Ureter (tissue), 1 donor: ENCODE measurements at regions not wholly inside any gene's neighbourhood (a gene's known extent, or its start where the extent isn't known, plus 50 kb on each side); places are given as distances from the start of the nearest gene placed in this dataset.

Source experiments
- DNase-seq: peaks from one replicate; pipeline ENCODE4 v3.0.0-alpha.2; 2020; ENCODE audit warnings: low spot score
- donor health status: DM: yes; HTN: yes; CAD: no.

DNA sequence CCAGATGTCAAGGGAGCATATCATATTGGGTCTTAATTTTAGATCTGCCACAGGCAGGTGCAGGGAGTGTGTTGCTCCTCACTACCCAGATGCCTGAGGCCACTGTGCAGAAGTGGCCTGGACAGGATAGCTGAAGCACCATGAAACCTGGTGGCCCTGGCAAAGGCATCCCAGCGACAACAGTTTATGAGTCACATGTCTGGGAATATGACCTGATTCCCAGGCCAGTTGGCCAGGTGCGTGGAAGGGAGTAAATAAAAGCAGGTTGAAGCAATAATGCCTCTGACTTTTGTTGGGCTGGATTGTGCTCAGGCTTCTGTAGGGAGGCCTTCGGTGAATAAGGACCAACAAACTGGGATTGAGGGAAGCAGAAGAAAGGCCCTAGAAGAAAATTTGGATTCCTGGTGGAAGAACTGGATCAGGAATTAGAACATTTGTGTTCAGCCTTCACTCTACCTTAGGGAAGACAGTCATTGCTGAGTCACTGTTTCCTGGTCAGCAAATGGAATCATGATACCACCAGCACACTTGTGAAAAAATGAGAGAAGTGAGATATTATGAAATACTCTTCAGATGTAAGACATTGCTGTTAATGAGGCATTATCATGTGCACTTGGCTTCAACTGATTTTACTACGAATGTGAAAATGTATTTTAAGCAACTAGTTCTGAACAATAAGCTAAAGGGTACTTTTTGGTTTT is 78.4 kb upstream of the ZNF516 start:
- no peak for DNase-seq

DNA sequence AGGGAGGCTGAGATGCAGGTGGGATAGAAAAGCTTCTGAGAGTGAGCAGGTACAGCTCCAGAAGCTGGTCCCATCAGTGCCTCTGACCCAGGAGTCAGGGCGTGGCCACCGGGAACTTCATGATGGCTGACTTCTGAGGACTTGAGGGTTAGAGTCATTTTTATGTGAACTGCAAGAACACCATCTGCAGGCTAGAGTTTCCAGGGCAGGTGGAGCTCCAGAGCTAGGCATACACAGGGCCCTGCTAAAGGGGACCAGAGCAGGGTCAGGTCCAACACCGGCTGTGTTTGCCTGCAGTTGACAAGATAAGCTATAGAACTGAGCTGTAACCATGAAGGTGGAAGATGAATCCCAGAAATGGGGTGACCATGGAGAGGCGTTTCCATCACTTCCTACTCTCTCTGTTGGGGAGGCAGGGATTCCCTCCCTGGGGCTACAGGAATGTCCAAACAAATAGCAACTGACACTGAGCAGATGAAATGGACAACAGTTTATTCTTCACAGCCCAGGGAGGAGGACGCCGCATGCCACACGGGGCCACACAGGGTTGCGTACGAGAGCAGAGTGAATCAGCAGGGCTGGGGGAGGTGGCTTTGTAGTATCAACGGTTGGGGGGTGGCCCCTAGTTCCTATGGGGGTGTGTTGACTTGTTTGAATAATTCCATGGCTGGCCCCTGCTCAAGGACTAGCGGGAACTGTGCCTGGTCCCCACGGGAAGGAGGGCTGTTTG is 77.6 kb upstream of the ZNF516 start:
- no peak for DNase-seq

DNA sequence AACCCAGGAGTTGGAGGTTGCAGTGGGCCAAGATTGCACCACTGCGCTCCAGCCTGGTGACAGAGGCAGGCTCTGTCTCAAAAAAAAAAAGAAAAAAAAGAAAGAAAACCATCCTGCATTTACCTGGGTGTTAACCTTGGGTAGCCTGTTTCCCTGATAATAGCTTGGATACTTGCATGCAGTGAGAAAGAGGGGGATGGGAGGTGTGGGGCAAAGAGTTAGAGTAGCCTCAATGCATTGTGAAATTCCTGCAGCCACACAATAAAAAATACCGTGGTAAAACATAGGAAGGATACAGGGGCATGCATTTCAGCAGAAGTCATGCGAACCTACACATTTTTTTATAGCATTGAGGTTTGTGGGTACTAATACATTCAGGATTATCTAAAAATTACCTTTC is 76.6 kb upstream of the ZNF516 start:
- no peak for DNase-seq

DNA sequence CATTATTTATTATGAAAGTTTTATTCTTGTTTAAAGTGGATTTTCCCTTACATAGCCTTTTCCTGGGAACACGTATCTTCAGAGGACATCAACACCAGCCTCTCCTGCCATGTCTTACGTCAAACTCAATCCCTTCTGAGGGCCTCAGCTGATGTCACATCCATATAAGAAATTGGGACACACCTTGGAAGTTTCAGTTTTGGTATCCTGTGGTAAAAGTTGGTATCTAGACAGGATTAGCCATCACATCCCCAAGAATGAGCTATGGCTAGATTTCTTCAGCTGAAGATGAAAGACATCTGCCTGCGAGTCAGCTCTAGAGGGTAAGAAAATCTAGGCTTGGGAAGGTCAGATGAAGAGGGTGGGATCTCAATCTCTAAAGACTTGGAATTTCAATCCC is 75.8 kb upstream of the ZNF516 start:
- DNase-seq = no peak

DNA sequence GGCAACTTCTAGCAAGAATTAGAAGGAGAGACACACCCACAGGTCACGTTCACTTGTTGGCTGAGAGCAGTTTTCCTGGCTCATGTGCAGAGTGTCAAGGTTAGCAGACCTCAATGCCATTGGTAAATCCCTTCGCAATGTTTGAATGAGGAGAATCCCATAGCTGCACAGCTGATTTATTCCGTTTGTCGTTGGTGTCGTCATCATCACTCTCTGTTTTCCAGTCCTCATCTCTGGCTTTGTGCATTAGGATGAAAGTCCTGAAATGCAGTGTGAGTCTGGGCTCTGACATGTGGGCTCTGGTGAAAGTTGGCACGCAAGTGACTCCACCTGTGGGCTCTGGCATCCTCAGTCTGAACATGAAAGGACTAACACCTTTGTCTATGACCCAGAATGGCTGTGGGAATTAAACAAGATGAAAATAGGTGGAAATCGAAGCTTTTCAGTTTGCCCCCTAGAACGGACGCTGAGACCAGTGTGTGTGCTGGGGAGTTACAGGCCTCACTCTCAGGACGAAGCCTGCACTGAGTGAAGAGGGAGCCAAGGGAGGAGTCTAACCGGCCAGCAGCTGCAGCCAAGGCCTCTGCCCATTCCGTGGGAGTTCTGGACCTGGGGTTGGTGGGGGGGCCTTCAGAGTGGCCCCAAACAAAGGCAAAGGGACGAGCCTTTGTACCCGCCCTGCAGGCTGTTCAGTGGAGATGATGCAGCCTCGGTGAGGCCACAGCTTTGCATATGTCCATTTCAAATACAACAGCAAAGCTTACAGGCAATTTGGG is 74.8 kb upstream of the ZNF516 start:
- no peak for DNase-seq

DNA sequence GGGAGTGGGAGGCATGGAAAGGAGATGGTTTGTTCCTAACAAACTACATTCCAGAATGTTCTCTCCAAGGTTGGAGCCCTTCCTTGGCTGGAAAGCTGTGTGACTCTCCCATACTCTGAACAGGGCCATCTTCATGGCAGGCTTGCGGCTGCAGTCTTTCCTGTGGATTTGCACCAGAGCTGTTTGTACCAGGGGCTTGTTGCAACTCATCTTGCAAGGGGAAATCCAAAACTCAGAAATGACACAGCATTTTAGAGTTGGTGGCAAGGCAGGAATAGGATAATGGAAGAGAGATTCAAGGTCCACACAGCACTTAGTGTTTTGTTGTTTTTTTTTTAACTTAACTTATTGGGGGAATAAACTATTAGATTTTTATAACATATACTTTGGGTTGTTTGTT is 73.7 kb upstream of the ZNF516 start:
- DNase-seq = no peak

DNA sequence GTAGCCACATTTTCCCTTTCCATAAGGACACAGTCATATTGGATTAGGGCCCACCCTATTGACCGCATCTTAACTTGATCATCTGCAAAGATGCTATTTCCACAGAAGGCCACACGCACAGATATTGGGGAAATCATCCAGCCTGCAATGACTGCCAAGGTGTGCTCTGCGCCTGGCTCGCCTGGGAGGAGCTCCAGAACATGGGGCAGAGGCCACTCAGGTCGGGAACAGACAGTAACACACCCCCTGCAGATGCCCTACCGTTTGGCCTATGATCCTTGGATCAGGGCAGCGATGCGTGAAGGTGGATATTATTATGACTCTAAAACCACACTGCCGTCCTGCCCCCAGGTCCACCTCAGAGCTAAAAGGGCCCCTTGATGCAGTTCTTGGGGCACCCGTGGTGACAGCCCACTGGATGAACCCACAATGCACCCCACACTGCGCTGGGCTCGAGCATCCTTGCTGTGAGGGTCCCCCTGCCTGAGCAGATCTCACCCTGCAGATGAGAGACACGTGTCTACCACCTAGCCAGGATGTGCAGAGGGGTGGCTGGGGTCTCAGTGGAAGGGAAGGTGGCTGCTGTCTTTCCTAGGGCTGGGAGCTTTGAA is 72.9 kb upstream of the ZNF516 start:
- DNase-seq = no peak

DNA sequence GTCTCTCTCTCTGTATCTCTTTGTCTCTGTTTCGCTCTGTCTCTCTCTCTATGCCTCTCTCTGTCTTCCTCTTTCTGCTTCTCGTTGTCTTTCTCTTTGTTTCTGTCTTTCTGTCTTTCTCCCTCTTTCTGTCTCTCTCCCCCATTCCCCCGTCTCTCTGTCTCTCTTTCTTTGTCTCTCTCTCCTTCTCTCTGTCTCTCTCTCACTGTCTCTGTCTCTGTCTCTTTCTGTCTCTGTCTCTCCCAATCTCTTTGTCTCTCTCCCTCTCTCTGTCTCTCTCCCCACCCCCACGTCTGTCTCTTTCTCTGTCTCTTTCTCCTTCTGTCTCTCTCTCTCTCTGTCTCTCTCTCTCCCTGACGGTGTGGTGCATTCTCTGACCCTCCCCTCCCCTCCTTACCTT is 71.9 kb upstream of the ZNF516 start:
- no peak for DNase-seq

DNA sequence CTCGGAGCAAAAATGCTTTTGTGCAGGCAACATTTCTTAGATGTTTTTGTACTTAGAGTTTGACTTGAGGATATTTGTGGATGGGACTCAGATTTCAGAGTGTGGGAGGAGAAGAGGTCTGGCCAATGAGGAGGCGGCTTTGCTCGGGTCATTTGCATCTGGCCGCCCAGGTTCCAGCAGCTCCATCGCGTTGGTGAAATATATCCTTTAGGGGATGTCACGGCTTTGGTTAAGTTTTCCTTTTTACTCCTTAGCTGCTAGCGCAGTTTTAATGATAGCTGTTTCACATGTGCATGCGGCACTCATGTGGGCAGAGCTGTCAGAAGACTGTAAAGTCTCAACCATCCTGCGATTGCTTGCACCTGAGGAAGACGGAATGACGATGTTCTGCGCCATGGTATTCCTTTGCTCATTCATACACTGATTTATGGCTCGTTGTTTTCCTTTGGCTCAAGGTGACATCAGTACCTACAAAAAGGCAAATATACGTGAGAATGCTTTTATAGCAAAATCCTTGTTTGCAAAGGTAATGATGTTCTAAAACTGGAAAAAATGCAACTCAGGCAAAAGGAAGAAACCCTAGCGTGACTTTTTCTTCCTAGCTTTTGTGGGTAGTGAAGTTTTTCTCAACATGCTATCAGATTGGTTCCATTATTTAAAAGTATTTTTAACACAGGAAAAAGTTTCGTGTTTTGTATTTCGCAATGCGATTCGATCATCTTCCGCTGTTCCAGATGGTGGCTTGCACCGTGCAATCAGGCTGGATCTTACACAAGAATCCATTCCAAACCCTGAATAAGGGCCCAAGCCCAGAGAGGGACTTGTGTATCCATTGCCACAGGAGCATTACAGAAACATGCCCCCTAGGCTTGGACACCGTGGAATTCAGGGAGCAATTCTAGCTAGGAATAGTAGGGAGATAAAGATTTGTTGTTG is 70.5 kb upstream of the ZNF516 start:
- peak; percentile 76 for DNase-seq

DNA sequence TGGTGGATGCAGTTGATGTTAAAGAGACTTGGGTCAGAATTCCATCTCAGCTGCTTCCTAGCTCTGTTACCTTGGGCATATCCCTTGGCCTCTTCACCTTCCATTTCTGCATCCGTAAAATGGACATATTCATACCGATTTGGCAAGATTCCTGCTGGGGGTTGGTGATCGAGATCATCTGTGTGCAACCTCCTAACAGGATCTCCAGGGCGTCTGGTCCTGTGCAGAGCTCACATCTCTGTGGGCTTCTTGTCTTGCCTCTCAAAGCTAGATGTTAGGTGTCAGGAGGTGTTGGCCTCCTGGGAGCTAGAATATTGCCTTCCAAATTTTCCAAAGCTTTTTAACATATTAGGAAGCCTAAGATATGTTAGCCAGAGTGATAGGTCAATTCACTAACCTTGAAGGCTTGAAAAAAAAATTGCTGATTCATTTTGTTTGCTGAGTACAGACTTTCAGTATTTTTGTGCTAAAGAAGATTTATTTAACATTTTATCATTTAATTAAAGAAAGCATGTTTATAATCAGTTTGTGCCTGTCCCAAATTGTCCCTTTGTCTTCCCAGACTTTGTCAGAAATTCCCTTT is 69.7 kb upstream of the ZNF516 start:
- DNase-seq = no peak

DNA sequence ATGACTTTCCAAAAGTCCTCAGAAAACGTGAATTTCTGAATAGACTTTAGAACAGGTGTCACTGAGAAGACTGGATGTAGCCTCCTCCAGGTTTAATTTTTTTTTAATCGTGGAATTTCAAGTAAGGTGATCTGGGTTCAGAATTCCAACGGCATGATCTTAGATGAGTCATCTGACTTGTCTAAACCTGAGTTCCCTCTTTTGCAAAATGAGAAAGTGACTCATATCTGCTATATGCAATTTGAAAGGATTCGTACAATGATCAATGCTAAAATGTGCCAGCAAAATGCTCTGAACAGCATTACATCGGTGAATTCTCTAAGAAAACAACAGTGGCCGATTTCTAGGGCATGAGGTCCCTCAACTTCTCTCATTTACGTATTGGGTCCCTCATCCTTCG is 69.1 kb upstream of the ZNF516 start:
- no peak for DNase-seq

DNA sequence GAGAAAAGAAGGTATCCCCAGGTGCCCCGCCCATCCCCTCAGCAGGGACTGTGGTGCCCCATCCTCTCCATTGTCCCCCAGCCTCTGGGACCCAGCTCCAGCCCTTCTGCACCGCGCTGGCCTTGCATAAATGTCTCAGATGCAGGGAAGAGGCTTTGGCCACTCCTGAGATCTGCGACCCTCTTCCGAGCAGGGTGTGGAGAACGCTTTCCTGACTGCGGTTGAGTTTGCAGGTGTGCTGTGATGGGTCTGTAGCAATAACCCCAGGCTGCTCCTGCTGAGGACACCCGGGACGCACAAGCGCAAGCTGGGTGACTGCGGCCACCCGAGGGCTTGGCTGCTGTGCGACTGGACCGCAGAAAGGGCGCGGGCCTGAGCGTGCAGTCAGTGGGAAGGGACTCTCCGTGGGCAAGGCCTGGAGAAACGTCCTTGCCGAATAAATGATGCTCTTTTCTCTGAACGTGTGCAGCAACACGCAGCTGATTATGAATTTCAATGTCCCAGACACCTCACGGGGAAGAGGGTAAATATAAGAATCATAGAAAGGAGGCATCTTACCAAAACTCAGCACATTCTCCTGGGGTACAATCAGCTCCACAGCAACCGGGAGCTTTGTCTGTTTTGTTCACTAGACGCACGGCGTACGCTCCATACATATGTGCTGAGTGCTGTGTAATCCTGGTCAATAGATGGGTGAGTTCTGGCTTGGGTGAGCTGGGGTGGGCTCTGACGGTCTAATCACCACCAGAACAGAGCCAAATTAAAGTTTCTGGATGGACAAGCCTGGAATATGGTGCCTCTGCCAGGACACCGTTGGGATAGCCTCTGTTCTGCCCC is 67.5 kb upstream of the ZNF516 start:
- peak; percentile 39 for DNase-seq

DNA sequence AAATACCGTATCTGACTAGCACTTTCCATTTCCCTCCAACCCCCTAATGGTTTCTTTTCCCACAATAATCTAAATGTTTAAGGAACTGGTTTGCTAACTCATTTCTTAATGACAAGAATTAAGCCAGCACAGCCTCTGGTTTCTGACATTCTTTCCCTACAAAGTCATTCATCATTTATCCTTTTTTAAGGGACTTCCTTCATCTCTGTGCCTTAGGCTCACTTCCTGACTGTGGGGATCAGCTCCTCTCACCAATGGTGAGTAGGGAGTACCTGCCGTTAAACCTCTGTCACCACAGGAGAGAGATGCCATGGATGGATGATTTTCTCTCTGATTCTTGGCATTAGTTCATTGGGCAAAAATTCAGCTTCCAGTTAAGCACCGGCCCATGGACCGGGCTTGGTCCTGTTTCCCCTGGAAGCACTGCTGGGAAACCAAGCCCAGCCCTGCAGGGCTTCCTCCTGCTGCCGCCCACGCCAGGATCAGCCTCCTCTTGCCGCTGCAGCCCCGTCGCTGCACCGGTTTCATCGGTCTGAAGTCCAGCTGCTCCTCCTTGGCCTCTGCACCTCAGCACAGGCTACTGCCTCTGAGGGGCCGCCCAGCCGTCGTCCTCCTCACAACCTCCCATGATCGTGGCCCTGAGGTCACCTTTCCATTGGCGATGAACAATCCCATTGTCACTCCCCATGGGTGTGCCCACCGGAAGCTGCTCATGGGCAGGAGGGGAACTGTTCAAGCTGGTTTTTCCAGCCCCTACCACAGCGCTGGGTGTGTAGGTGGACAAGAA is 64.0 kb upstream of the ZNF516 start:
- peak; percentile 44 for DNase-seq

DNA sequence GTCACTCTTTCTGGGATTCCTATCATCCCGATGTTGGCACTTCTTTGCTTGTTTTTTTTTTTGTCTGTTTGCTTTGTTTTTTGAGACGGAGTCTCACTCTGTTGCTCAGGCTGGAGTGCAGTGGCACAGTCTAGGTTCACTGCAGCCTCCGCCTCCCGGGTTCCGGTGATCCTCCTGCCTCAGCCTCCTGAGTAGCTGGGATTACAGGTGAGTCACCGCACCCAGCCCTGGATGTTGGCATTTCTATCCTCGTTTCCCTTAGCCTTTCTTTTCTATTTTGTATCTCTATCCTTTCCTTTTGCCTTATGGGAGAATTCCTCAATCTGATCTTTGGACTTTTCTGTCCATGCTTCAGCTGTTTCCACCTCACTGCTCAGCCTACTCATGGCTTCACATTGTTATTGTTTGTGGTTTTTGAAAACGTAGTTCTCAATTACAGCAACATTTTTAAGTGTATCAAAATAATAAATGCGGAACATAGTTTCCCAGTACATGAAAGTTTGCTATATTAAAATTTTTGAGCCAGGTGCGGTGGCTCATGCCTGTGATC is 62.1 kb upstream of the ZNF516 start:
- DNase-seq = no peak

DNA sequence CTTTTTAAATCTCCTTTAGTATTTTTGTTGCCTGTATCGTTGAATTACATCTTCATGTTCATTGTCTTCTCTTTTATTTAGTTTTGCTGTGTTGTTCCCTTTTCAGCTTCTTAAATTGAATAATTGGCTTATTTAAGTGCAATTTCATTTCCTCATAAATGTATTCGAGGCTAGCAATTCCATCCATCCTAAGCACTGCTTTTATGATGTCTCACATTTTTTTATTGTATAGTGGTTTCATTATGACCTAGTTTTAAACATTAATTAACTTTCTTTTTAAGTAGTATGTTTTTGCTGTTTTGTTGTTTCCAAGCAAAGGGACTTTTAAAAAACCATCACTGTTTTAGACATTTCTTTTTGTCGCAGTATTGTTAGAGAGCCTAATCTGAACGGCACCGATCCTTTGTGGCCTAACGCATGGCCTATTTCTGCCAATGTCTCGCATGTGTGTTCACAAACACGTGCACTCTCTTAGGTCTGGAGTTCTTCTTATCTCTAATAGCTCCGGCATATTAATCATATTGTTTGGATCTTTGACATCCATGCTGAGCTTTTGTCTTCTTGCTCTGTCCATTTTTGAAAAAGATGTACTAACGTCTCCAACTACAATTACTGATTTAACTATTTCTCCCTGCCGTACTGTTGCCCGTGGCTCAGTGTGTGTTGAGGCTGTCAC is 59.6 kb upstream of the ZNF516 start:
- DNase-seq = no peak

DNA sequence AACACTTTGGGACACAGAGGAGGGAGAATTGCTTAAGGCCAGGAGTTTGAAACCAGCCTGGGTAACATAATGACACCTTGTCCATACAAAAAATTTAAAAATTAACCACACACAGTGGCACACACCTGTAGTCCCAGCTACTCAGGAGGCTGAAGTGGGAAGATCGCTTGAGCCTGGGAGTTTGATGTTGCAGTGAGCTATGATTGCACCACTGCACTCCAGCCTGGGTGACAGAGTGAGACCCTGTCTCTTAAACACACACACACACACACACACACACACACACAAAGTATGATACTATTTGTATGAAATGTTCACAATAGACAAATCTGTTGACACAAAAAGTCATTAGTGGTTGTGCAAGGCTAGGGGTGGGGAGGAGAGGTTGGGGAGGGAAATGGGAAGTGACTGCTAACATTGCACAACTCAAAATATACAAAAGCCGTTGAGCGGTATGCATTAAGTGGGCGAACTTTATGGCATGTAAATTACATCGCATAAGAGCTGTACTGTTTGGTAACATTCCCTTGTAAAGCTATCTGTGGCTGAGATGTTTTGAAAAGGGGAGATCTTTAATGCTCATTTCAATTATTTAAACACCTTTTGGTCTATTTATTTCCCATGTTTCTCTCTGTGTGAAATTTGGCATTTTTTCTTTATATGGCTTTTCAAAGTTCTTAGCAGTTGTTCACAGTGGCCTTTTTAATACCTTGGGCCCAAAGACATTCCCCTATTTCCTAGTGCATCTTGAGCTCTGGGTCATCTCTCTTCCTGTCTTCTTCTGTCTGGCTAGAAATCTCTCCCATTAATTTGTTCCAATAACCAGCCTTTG is 58.9 kb upstream of the ZNF516 start:
- DNase-seq = no peak

DNA sequence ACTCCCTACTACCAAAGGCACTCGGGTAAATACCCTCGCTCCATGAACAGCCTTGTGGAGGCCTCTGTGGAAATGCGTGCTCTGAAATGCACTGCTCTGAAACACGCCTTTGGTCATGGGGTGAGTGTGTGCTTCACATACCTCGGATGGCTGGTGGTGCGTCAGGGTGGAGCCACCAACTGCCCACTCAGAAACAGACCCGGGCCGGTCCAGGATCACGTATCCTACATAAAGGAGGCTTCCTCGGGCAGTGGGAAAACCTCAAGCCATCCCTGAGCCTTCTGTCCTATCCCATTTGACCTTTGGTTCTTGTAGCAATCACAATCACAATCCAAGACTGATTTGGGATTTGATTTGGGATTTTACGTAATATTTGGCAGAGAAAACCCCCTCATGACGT is 53.5 kb upstream of the ZNF516 start:
- DNase-seq = peak; percentile 24
